Body of pancreas (tissue), 4 donors: ENCODE measurements at regions not wholly inside any gene's neighbourhood (a gene's known extent, or its start where the extent isn't known, plus 50 kb on each side); places are given as distances from the start of the nearest gene placed in this dataset.
A peak's percentile ranks its signal among the peaks of the same experiment; 100 is the strongest.

Experiments used
- ATAC-seq: fragments of 150-250 bp; one replicate; pipeline ENCODE4 v1.9.1; 2016
- DNase-seq, 4 donors: peaks; one replicate each; pipeline ENCODE4 v3.0.0-alpha.2; 2019
- H3K27ac ChIP-seq, 4 donors: fragments of 200-600 bp; sonication (generic); 1 replicate in 3 of 4; 2 replicates in 1 of 4; pipeline versions ENCODE4 v1.5.1 to v1.6.1; 2016 to 2019; ENCODE audit warnings: mild to moderate bottlenecking in 1 of 4, mixed read lengths in 1 of 4, moderate library complexity in 1 of 4
- H3K27me3 ChIP-seq, 2 donors: fragments of 200-600 bp; sonication (generic); one replicate each; pipeline ENCODE4 v1.6.0; 2016; ENCODE audit warnings: mild to moderate bottlenecking in 1 of 2
- H3K36me3 ChIP-seq, 2 donors: fragments of 200-600 bp; sonication (generic); replicated peaks in 1 of 2; 2 replicates each; pipeline ENCODE4 v1.5.1; 2016; ENCODE audit warnings: low read depth in 2 of 2; ENCODE audit not compliant: insufficient read depth in 1 of 2
- H3K4me1 ChIP-seq: fragments of 200-600 bp; sonication (generic); one replicate; pipeline ENCODE4 v1.6.0; 2016
- H3K4me3 ChIP-seq, 2 donors: fragments of 200-600 bp; sonication (generic); 1 replicate in 1 of 2; 2 replicates in 1 of 2; pipeline ENCODE4 v1.5.1; 2016 to 2019
- H3K9me3 ChIP-seq, 3 donors: fragments of 200-600 bp; sonication (generic); 1 replicate in 2 of 3; 2 replicates in 1 of 3; pipeline ENCODE4 v1.5.1; 2016
- CTCF ChIP-seq, 7 experiments: fragments of 450-650 bp in 4 of 7; fragments of 200-600 bp in 3 of 7; sonication (generic) in 3 of 7; IDR thresholded peaks; one replicate each; pipeline ENCODE4 v1.5.1; 2016 to 2019; ENCODE audit warnings: antibody characterized with exemption in 7 of 7
- POLR2A ChIP-seq, 3 donors: fragments of 450-650 bp; IDR thresholded peaks; one replicate each; pipeline ENCODE4 v1.6.1; 2016; ENCODE audit warnings: antibody characterized with exemption in 3 of 3, mild to moderate bottlenecking in 2 of 3
- WGBS, 2 donors: methylation state at CpG; one replicate each; pipeline ENCODE4 v1.1.5; 2017; 5-methylcytosine and 5-hydroxymethylcytosine counted together
- intact Hi-C: fragments of 100-400 bp; cut with DNase I; formaldehyde crosslinking; loops from one replicate; pipeline ENCODE4 v1.15.1; 2023

- no peaks in the 10 kb centered on the region for H3K27me3 ChIP-seq
- 56 to 59% methylated on average over 3 of the region's 3 CpGs for WGBS, 2 donors
- no peaks in the 10 kb centered on the region for H3K9me3 ChIP-seq
- peak in 3 of 4 donors; percentile 29 to 50 (median 47) for DNase-seq
- intact Hi-C loops = no loop called here
- ATAC-seq = peak; percentile 73
- no peaks in the 10 kb centered on the region for H3K36me3 ChIP-seq
- H3K4me1 ChIP-seq = peaks cover 48% of the 10 kb centered on the region
- peak overlapping the region in 1 of 4 donors; percentile 55 for H3K27ac ChIP-seq
- H3K4me3 ChIP-seq = no peak overlapping the region
- TF ChIP-seq CTCF (IDR thresholded peaks at IDR 0.05) = no peak
- no peak for TF ChIP-seq POLR2A (IDR thresholded peaks at IDR 0.05)
Measured at GRCh38 chr11:93958991-93959390, 62.2 kb upstream of the HEPHL1 start.

GRCh38 chr11:93959663-93960062, 61.5 kb upstream of the HEPHL1 start:
- 39 to 46% methylated on average over 5 of the region's 5 CpGs for WGBS, 2 donors

GRCh38 chr11:93963072-93963471, 58.1 kb upstream of the HEPHL1 start:
- Histone ChIP-seq H3K9me3 (no peaks in the 10 kb centered on the region), H3K4me1 (peaks cover 33% of the 10 kb centered on the region), H3K27me3 (no peaks in the 10 kb centered on the region), H3K36me3 (no peaks in the 10 kb centered on the region), H3K27ac (no peak overlapping the region), H3K4me3 (no peak overlapping the region)
- WGBS, 2 donors = 82 to 85% methylated on average over 2 of the region's 2 CpGs
- ATAC-seq = no peak
- no peak for DNase-seq
- intact Hi-C loops = no loop called here
- TF ChIP-seq CTCF (IDR thresholded peaks at IDR 0.05) (no peak), POLR2A (IDR thresholded peaks at IDR 0.05) (no peak)

More at GRCh38 chr11:93959663-93960062, 61.5 kb upstream of the HEPHL1 start:
- H3K27ac ChIP-seq = peak overlapping the region in 1 of 4 donors; percentile 55
- intact Hi-C loops = no loop called here
- DNase-seq = peak in 3 of 4 donors; percentile 52 to 62 (median 52)
- no peaks in the 10 kb centered on the region for H3K36me3 ChIP-seq
- H3K4me1 ChIP-seq = peaks cover 48% of the 10 kb centered on the region
- no peaks in the 10 kb centered on the region for H3K9me3 ChIP-seq
- no peak overlapping the region for H3K4me3 ChIP-seq
- H3K27me3 ChIP-seq = no peaks in the 10 kb centered on the region
- TF ChIP-seq POLR2A (IDR thresholded peaks at IDR 0.05) (no peak), CTCF (IDR thresholded peaks at IDR 0.05) (no peak)
- peak; percentile 69 for ATAC-seq

- H3K27ac ChIP-seq = no peak overlapping the region
- no peaks in the 10 kb centered on the region for H3K9me3 ChIP-seq
- no peaks in the 10 kb centered on the region for H3K36me3 ChIP-seq
- DNase-seq (no peak), ATAC-seq (no peak)
- TF ChIP-seq CTCF (IDR thresholded peaks at IDR 0.05) (no peak), POLR2A (IDR thresholded peaks at IDR 0.05) (no peak)
- no peak overlapping the region for H3K4me3 ChIP-seq
- H3K4me1 ChIP-seq = no peaks in the 10 kb centered on the region
- no peaks in the 10 kb centered on the region for H3K27me3 ChIP-seq
- 90% methylated on average over 4 of the region's 4 CpGs for WGBS, 2 donors
- intact Hi-C loops = no loop called here
Measured at GRCh38 chr11:93967258-93967657, 53.9 kb upstream of the HEPHL1 start.

- TF ChIP-seq POLR2A (IDR thresholded peaks at IDR 0.05) (no peak), CTCF (IDR thresholded peaks at IDR 0.05) (no peak)
- H3K27me3 ChIP-seq = no peaks in the 10 kb centered on the region
- H3K9me3 ChIP-seq = no peaks in the 10 kb centered on the region
- no peak overlapping the region for H3K27ac ChIP-seq
- ATAC-seq (no peak), DNase-seq (no peak)
- H3K36me3 ChIP-seq = no peaks in the 10 kb centered on the region
- peaks cover 3% of the 10 kb centered on the region for H3K4me1 ChIP-seq
- intact Hi-C loops = no loop called here
- WGBS, 2 donors = 83 to 89% methylated on average over 5 of the region's 5 CpGs
- H3K4me3 ChIP-seq = no peak overlapping the region
Measured at GRCh38 chr11:93967944-93968343, 53.2 kb upstream of the HEPHL1 start.
